DOHH2 (cell line): ENCODE measurements at regions not wholly inside any gene's neighbourhood (a gene's known extent, or its start where the extent isn't known, plus 50 kb on each side); places are given as distances from the start of the nearest gene placed in this dataset.

ENCODE experiments used
- H3F3A ChIP-seq: fragments of 200-600 bp; sonication (generic), shearing (Covaris generic); 2 replicates; pipeline ENCODE4 v1.6.0; 2016; ENCODE audit warnings: antibody characterized with exemption, mild to moderate bottlenecking; ENCODE audit not compliant: control insufficient read depth, insufficient read depth
- H3K27ac ChIP-seq: fragments of 200-600 bp; sonication (generic); 2 replicates; pipeline ENCODE4 v1.5.1; 2014; ENCODE audit warnings: low read depth, mild to moderate bottlenecking, low read length, moderate library complexity
- H3K27me3 ChIP-seq: fragments of 200-600 bp; sonication (generic); 2 replicates; pipeline ENCODE4 v1.6.1; 2014; ENCODE audit warnings: mild to moderate bottlenecking, low read length, mixed read lengths; ENCODE audit not compliant: control insufficient read depth
- H3K36me3 ChIP-seq: fragments of 200-600 bp; sonication (generic); 2 replicates; pipeline ENCODE4 v1.6.1; 2014; ENCODE audit warnings: mild to moderate bottlenecking, low read length, moderate library complexity, mixed read lengths; ENCODE audit not compliant: control insufficient read depth
- H3K4me1 ChIP-seq: fragments of 200-600 bp; sonication (generic); 2 replicates; pipeline ENCODE4 v1.6.1; 2014; ENCODE audit warnings: mild to moderate bottlenecking, low read length, mixed read lengths; ENCODE audit not compliant: control insufficient read depth
- H3K4me2 ChIP-seq: fragments of 200-600 bp; sonication (generic); 2 replicates; pipeline ENCODE4 v1.6.0; 2014; ENCODE audit warnings: mild to moderate bottlenecking, low read length, moderate library complexity
- H3K4me3 ChIP-seq: fragments of 200-600 bp; sonication (generic); 2 replicates; pipeline ENCODE4 v1.5.1; 2014; ENCODE audit warnings: mild to moderate bottlenecking, low read length, mixed read lengths
- H3K79me2 ChIP-seq: fragments of 200-600 bp; sonication (generic); 2 replicates; pipeline ENCODE4 v1.6.1; 2014; ENCODE audit warnings: mild to moderate bottlenecking, low read length, mixed read lengths; ENCODE audit not compliant: control insufficient read depth
- H3K9me2 ChIP-seq: fragments of 200-600 bp; sonication (generic); replicated peaks from 2 replicates; pipeline ENCODE4 v1.6.1; 2014; ENCODE audit warnings: mild to moderate bottlenecking, low read length, mixed read lengths; ENCODE audit not compliant: control insufficient read depth
- H3K9me3 ChIP-seq: fragments of 200-600 bp; sonication (generic); 2 replicates; pipeline ENCODE4 v1.6.1; 2014; ENCODE audit warnings: antibody characterized with exemption, low read length, mixed read lengths; ENCODE audit not compliant: control insufficient read depth, insufficient read depth
- H4K20me1 ChIP-seq: fragments of 200-600 bp; sonication (generic); 2 replicates; pipeline ENCODE4 v1.6.0; 2014; ENCODE audit warnings: low read depth, mild to moderate bottlenecking, antibody characterized with exemption, low read length, moderate library complexity; ENCODE audit not compliant: control insufficient read depth, insufficient read depth
- CTCF ChIP-seq: fragments of 200-600 bp; sonication (generic); IDR thresholded peaks from one replicate; pipeline ENCODE4 v1.5.1; 2014; ENCODE audit warnings: antibody characterized with exemption, mild to moderate bottlenecking, low read depth, low read length; ENCODE audit not compliant: poor library complexity, severe bottlenecking
- EZH2phosphoT487 ChIP-seq: fragments of 200-600 bp; sonication (generic); IDR thresholded peaks from 2 replicates; pipeline ENCODE4 v1.6.1; 2017; ENCODE audit warnings: borderline replicate concordance, mild to moderate bottlenecking, antibody characterized with exemption, low read length, moderate library complexity, mixed read lengths

- Histone ChIP-seq H3K4me3 (no peak overlapping the region), H3K4me2 (no peak overlapping the region), H4K20me1 (no peaks in the 10 kb centered on the region), H3K4me1 (no peaks in the 10 kb centered on the region), H3K79me2 (no peaks in the 10 kb centered on the region), H3K27ac (no peak overlapping the region), H3K36me3 (no peaks in the 10 kb centered on the region), H3K9me3 (no peaks in the 10 kb centered on the region), H3F3A (no peaks in the 10 kb centered on the region), H3K9me2 (no peaks in the 10 kb centered on the region), H3K27me3 (no peaks in the 10 kb centered on the region)
- TF ChIP-seq EZH2phosphoT487 (no peak), CTCF (no peak)
These were observed 602.1 kb upstream of the SYT4 start for GRCh38 chr18:43879415-43879814.

- TF ChIP-seq CTCF (no peak), EZH2phosphoT487 (no peak)
- no peaks in the 10 kb centered on the region for H3K79me2 ChIP-seq
- H3K36me3 ChIP-seq = no peaks in the 10 kb centered on the region
- no peaks in the 10 kb centered on the region for H4K20me1 ChIP-seq
- H3K4me1 ChIP-seq = no peaks in the 10 kb centered on the region
- no peak overlapping the region for H3K27ac ChIP-seq
- no peaks in the 10 kb centered on the region for H3K9me2 ChIP-seq
- H3F3A ChIP-seq = no peaks in the 10 kb centered on the region
- no peak overlapping the region for H3K4me3 ChIP-seq
- H3K4me2 ChIP-seq = no peak overlapping the region
- H3K27me3 ChIP-seq = no peaks in the 10 kb centered on the region
- H3K9me3 ChIP-seq = no peaks in the 10 kb centered on the region
These were observed 605.2 kb upstream of the SYT4 start for GRCh38 chr18:43882358-43883055.

GRCh38 chr18:43883886-43884285, 606.6 kb upstream of the SYT4 start:
- Histone ChIP-seq H3K4me3 (no peak overlapping the region), H3K27me3 (no peaks in the 10 kb centered on the region), H3K9me2 (no peaks in the 10 kb centered on the region), H3F3A (no peaks in the 10 kb centered on the region), H3K79me2 (no peaks in the 10 kb centered on the region), H4K20me1 (no peaks in the 10 kb centered on the region), H3K9me3 (no peaks in the 10 kb centered on the region), H3K4me2 (no peak overlapping the region), H3K36me3 (no peaks in the 10 kb centered on the region), H3K4me1 (no peaks in the 10 kb centered on the region), H3K27ac (no peak overlapping the region)
- TF ChIP-seq EZH2phosphoT487 (no peak), CTCF (no peak)
